Gastroesophageal sphincter (tissue), 4 donors: ENCODE measurements at regions not wholly inside any gene's neighbourhood (a gene's known extent, or its start where the extent isn't known, plus 50 kb on each side); places are given as distances from the start of the nearest gene placed in this dataset.

Source experiments
- ATAC-seq: fragments of 150-250 bp; one replicate; pipeline ENCODE4 v1.9.1; 2016; ENCODE audit warnings: mild to moderate bottlenecking, moderate library complexity
- H3K27ac ChIP-seq, 4 donors: fragments of 200-600 bp; sonication (generic) in 3 of 4; 1 replicate in 3 of 4; 2 replicates in 1 of 4; pipeline ENCODE4 v1.5.1; 2016 to 2019
- H3K27me3 ChIP-seq: fragments of 200-600 bp; sonication (generic); one replicate; pipeline ENCODE4 v1.5.1; 2019
- H3K36me3 ChIP-seq, 2 donors: fragments of 200-600 bp; sonication (generic); one replicate each; pipeline ENCODE4 v1.5.1; 2019; ENCODE audit warnings: control low read depth in 1 of 2
- H3K4me1 ChIP-seq, 3 donors: fragments of 200-600 bp; sonication (generic); 1 replicate in 2 of 3; 2 replicates in 1 of 3; pipeline ENCODE4 v1.5.1; 2016 to 2019; ENCODE audit warnings: control low read depth in 2 of 3
- H3K4me3 ChIP-seq, 2 donors: fragments of 200-600 bp; sonication (generic); one replicate each; pipeline ENCODE4 v1.5.1; 2019; ENCODE audit warnings: mild to moderate bottlenecking in 1 of 2, moderate library complexity in 1 of 2
- H3K9me3 ChIP-seq, 3 donors: fragments of 200-600 bp; sonication (generic); one replicate each; pipeline ENCODE4 v1.5.1; 2017 to 2019; ENCODE audit warnings: control low read depth in 2 of 3
- CTCF ChIP-seq, 4 experiments: fragments of 200-600 bp in 2 of 4; fragments of 450-650 bp in 2 of 4; sonication (generic) in 1 of 4; IDR thresholded peaks; one replicate each; pipeline ENCODE4 v1.5.1; 2017 to 2019; ENCODE audit warnings: antibody characterized with exemption in 4 of 4, mild to moderate bottlenecking in 2 of 4, moderate library complexity in 2 of 4
- EP300 ChIP-seq: sonication (generic); formaldehyde crosslinking; IDR thresholded peaks from one replicate; pipeline ENCODE4 v1.6.1; 2017; ENCODE audit warnings: antibody characterized with exemption, mild to moderate bottlenecking
- POLR2A ChIP-seq, 2 donors: fragments of 450-650 bp; IDR thresholded peaks; one replicate each; pipeline ENCODE4 v1.6.1; 2017; ENCODE audit warnings: antibody characterized with exemption in 2 of 2, mild to moderate bottlenecking in 2 of 2, moderate library complexity in 1 of 2
- POLR2AphosphoS5 ChIP-seq: sonication (generic); formaldehyde crosslinking; IDR thresholded peaks from one replicate; pipeline ENCODE4 v1.6.1; 2017; ENCODE audit warnings: antibody characterized with exemption
- WGBS, 2 donors: methylation state at CpG; one replicate each; pipeline ENCODE4 v1.1.5; 2018; ENCODE audit warnings: low coverage in 1 of 2; 5-methylcytosine and 5-hydroxymethylcytosine counted together

GRCh38 chr13:73532987-73533510 is 474.2 kb downstream of the KLF5 start:
- ATAC-seq: no peak
- no peaks in the 10 kb centered on the region for H3K9me3 ChIP-seq
- no peaks in the 10 kb centered on the region for H3K27me3 ChIP-seq
- TF ChIP-seq POLR2A (IDR thresholded peaks at IDR 0.05): no peak
- TF ChIP-seq POLR2AphosphoS5: no peak
- no peak for TF ChIP-seq CTCF (IDR thresholded peaks at IDR 0.05)
- TF ChIP-seq EP300: no peak
- 80 to 93% methylated on average over 2 of the region's 2 CpGs for WGBS, 2 donors
- H3K4me1 ChIP-seq: no peaks in the 10 kb centered on the region
- H3K27ac ChIP-seq: no peak overlapping the region
- no peaks in the 10 kb centered on the region for H3K36me3 ChIP-seq
- H3K4me3 ChIP-seq: no peak overlapping the region

- WGBS, 2 donors: 81 to 90% methylated on average over 4 of the region's 4 CpGs
- Histone ChIP-seq H3K4me1 (no peaks in the 10 kb centered on the region), H3K27me3 (no peaks in the 10 kb centered on the region), H3K36me3 (no peaks in the 10 kb centered on the region), H3K27ac (no peak overlapping the region), H3K4me3 (no peak overlapping the region), H3K9me3 (no peaks in the 10 kb centered on the region)
- TF ChIP-seq POLR2A (IDR thresholded peaks at IDR 0.05): no peak
- ATAC-seq: no peak
These were observed 473.8 kb downstream of the KLF5 start for GRCh38 chr13:73532582-73532981.

- no peak overlapping the region for H3K27ac ChIP-seq
- no peaks in the 10 kb centered on the region for H3K4me1 ChIP-seq
- TF ChIP-seq POLR2AphosphoS5: no peak
- TF ChIP-seq EP300: no peak
- TF ChIP-seq POLR2A (IDR thresholded peaks at IDR 0.05): no peak
- TF ChIP-seq CTCF (IDR thresholded peaks at IDR 0.05): no peak
- 73 to 83% methylated on average over 1 to 5 of the region's 9 CpGs for WGBS, 2 donors
- no peak overlapping the region for H3K4me3 ChIP-seq
- H3K36me3 ChIP-seq: no peaks in the 10 kb centered on the region
- H3K27me3 ChIP-seq: no peaks in the 10 kb centered on the region
- no peaks in the 10 kb centered on the region for H3K9me3 ChIP-seq
- ATAC-seq: no peak
These were observed 472.2 kb downstream of the KLF5 start for GRCh38 chr13:73531014-73531413.

GRCh38 chr13:73522937-73523336 is 464.1 kb downstream of the KLF5 start:
- Histone ChIP-seq H3K9me3 (no peaks in the 10 kb centered on the region), H3K4me1 (no peaks in the 10 kb centered on the region), H3K27me3 (no peaks in the 10 kb centered on the region), H3K4me3 (no peak overlapping the region), H3K27ac (no peak overlapping the region), H3K36me3 (no peaks in the 10 kb centered on the region)
- no peak for ATAC-seq
- WGBS, 2 donors: 91 to 92% methylated on average over 3 to 5 of the region's 10 CpGs
- TF ChIP-seq CTCF (IDR thresholded peaks at IDR 0.05): no peak
- TF ChIP-seq EP300: no peak
- TF ChIP-seq POLR2A (IDR thresholded peaks at IDR 0.05): no peak
- TF ChIP-seq POLR2AphosphoS5: no peak

- H3K27me3 ChIP-seq: no peaks in the 10 kb centered on the region
- no peaks in the 10 kb centered on the region for H3K9me3 ChIP-seq
- no peak for TF ChIP-seq CTCF (IDR thresholded peaks at IDR 0.05)
- no peak for TF ChIP-seq EP300
- no peak for TF ChIP-seq POLR2AphosphoS5
- TF ChIP-seq POLR2A (IDR thresholded peaks at IDR 0.05): no peak
- no peaks in the 10 kb centered on the region for H3K4me1 ChIP-seq
- H3K36me3 ChIP-seq: no peaks in the 10 kb centered on the region
- 62 to 71% methylated on average over 4 of the region's 4 CpGs for WGBS, 2 donors
- H3K4me3 ChIP-seq: no peak overlapping the region
- no peak for ATAC-seq
- no peak overlapping the region for H3K27ac ChIP-seq
These were observed 463.2 kb downstream of the KLF5 start for GRCh38 chr13:73521985-73522524.
